Activated CD8-positive, alpha-beta T cell treated with anti-CD3 and anti-CD28 coated beads for 36 hours (primary cell): ENCODE measurements at regions not wholly inside any gene's neighbourhood (a gene's known extent, or its start where the extent isn't known, plus 50 kb on each side); places are given as distances from the start of the nearest gene placed in this dataset.

ENCODE experiments used
- ATAC-seq: fragments of 200-7000 bp; cut with Tn5 transposase; one replicate; pipeline ENCODE4 v1.10.0; 2021; ENCODE audit warnings: mild to moderate bottlenecking, moderate library complexity
- CTCF ChIA-PET: fragments of 350-600 bp; sonication (Branson Sonifier 250); formaldehyde crosslinking; loops from one replicate; lab custom pipeline; 2021; ENCODE audit warnings: antibody characterized with exemption; lab: Charles Lee
- POLR2A ChIA-PET: fragments of 350-600 bp; sonication (Branson Sonifier 250); formaldehyde crosslinking; loops from one replicate; lab custom pipeline; 2021; ENCODE audit warnings: antibody characterized with exemption; lab: Charles Lee
- DNase-seq: peaks from one replicate; pipeline ENCODE4 v3.0.0-alpha.2; 2020
- H3K27ac Mint-ChIP-seq: one replicate; pipeline ENCODE4 v1.8.0; 2021; ENCODE audit warnings: mild to moderate bottlenecking, mixed read lengths
- H3K27me3 Mint-ChIP-seq: one replicate; pipeline ENCODE4 v1.8.0; 2021; ENCODE audit warnings: mixed read lengths
- H3K36me3 Mint-ChIP-seq: one replicate; pipeline ENCODE4 v1.8.0; 2021; ENCODE audit warnings: low read depth, mixed read lengths
- H3K4me1 Mint-ChIP-seq: one replicate; pipeline ENCODE4 v1.8.0; 2021; ENCODE audit warnings: low read depth, mixed read lengths
- H3K4me3 Mint-ChIP-seq: one replicate; pipeline ENCODE4 v1.8.0; 2021; ENCODE audit warnings: mild to moderate bottlenecking, moderate library complexity, mixed read lengths
- H3K9me3 Mint-ChIP-seq: one replicate; pipeline ENCODE4 v1.8.0; 2021; ENCODE audit warnings: mixed read lengths
- CTCF ChIP-seq: fragments of 200-600 bp; IDR thresholded peaks from one replicate; pipeline ENCODE4 v1.8.0; 2022; ENCODE audit warnings: antibody characterized with exemption, mild to moderate bottlenecking
- intact Hi-C: fragments of 100-400 bp; cut with micrococcal nuclease; formaldehyde crosslinking; loops from one replicate; pipeline ENCODE4 v1.10.0; 2022

DNA sequence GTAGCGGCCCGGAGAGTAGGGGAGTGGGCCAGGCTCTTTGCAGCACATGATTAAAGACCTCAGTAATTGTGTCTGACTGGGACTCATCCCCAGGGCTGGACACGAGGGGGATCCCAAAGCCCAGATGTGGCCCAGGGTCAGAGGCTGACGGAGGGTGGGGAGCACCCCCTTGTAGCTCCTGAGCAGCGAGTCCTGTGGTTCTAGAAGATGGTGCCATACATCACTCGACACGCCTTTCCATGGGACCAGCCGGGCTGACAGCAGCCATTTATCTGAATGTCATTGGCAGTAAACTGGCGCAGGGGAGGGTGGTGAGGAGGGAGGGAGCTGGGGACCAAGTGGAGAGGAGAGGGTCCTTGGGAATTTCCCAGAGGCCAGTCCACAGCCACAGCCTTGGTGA, 65.1 kb upstream of the FAM222A start:
- ATAC-seq (no peak), DNase-seq (no peak)
- Mint-ChIP-seq H3K4me3 (no peak overlapping the region), H3K36me3 (no peaks in the 10 kb centered on the region), H3K27ac (no peak overlapping the region), H3K9me3 (no peaks in the 10 kb centered on the region), H3K4me1 (no peaks in the 10 kb centered on the region), H3K27me3 (peaks cover 13% of the 10 kb centered on the region)
- CTCF ChIA-PET, result no interaction called here
- intact Hi-C loops, result no loop called here
- POLR2A ChIA-PET, result no interaction called here
- no peak for TF ChIP-seq CTCF

DNA sequence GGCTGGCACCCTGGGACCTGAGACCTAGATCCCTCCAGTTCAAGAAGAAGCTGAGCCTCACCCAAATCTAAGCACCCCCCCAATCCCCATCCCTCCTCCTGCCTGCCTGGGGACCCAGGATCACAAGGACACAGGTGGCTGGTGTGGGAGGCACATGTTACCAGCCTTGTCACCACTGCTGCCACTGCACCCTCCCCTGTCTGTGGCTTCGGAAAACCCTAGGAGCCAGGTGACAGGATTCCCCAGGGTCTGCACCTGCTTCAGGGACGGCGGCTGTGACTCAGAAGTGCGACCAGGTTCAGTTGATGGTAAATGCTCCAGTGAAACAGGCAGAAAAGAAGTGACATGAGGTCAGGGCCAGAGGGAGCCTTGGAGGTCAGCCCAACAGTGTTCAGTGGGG, 62.8 kb upstream of the FAM222A start:
- no peak overlapping the region for H3K27ac Mint-ChIP-seq
- ATAC-seq, result no peak

DNA sequence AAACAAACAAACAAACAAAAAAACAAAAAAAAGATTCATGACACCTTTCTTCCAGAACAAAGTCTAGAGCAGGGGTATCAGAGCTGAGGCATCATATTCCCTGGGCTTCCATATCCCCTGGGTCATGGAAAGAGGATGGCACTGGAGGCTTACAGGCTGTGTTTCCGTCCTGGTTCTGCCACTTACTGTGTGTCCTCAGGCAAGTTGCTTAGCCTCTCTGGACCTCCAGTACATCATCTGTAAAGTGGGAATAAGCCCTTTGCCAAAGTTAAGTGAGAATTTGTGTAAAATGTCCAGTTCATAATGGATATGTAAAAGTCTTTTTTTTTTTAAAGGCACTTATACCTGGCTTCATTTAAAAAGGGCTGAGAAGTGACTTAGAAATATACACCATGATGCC, 62.0 kb upstream of the FAM222A start:
- ATAC-seq (no peak), DNase-seq (no peak)
- TF ChIP-seq CTCF, result no peak
- Mint-ChIP-seq H3K36me3 (no peaks in the 10 kb centered on the region), H3K4me3 (no peak overlapping the region), H3K27me3 (peaks cover 9% of the 10 kb centered on the region), H3K27ac (no peak overlapping the region), H3K9me3 (no peaks in the 10 kb centered on the region), H3K4me1 (no peaks in the 10 kb centered on the region)
- ChIA-PET POLR2A (no interaction called here), CTCF (no interaction called here)
- intact Hi-C loops, result no loop called here

More for the DNA sequence above, 62.8 kb upstream of the FAM222A start:
- ChIA-PET CTCF (no interaction called here), POLR2A (no interaction called here)
- Mint-ChIP-seq H3K27me3 (peaks cover 13% of the 10 kb centered on the region), H3K9me3 (no peaks in the 10 kb centered on the region), H3K4me3 (no peak overlapping the region), H3K4me1 (no peaks in the 10 kb centered on the region), H3K36me3 (no peaks in the 10 kb centered on the region)
- DNase-seq, result no peak
- no peak for TF ChIP-seq CTCF
- intact Hi-C loops, result no loop called here

DNA sequence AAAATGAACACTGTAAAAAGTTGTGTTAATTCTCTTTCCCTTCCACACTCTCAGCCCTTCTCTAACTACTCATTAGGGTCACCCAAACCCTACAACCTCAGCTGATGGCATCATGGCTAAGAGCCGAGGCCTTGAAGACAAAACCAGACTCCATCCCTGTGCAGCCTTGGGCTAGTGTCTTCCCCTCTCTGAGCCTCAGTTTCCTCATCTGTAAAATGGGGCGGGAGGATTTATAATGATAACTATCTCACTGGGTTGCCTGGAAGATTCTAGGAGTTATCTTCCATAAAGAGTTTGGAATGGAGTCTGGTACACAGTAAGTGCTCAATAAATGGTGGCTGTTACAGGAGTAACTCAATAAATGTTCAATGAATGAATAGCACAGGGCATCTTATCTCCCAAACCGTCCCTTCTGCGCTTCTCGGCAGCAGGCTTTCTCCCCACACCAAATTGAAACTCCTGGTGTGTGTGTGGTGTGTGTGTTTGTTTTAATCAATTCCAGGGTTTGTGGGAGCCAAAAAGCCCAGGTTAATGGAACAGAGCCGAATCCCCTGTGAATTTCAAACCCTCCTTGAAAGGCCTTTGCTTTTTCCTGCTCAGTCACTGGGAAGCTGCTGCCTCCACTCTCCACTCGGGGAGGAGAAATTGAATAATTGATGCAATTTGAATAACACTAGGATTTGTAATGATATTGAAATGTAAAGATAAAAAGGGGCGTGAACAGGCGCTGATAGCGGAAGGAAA, 61.2 kb upstream of the FAM222A start:
- H3K4me1 Mint-ChIP-seq, result no peaks in the 10 kb centered on the region
- no peaks in the 10 kb centered on the region for H3K9me3 Mint-ChIP-seq
- no peak for TF ChIP-seq CTCF
- H3K27me3 Mint-ChIP-seq, result peaks cover 3% of the 10 kb centered on the region
- ChIA-PET POLR2A (no interaction called here), CTCF (no interaction called here)
- no peak for ATAC-seq
- intact Hi-C loops, result no loop called here
- no peak overlapping the region for H3K4me3 Mint-ChIP-seq
- H3K36me3 Mint-ChIP-seq, result no peaks in the 10 kb centered on the region
- DNase-seq, result no peak
- no peak overlapping the region for H3K27ac Mint-ChIP-seq

GRCh38 chr12:109652977-109653264, 60.7 kb upstream of the FAM222A start:
- intact Hi-C loops, result no loop called here
- DNase-seq (no peak), ATAC-seq (no peak)
- ChIA-PET CTCF (no interaction called here), POLR2A (no interaction called here)
- H3K4me1 Mint-ChIP-seq, result no peaks in the 10 kb centered on the region
- no peaks in the 10 kb centered on the region for H3K36me3 Mint-ChIP-seq
- peaks cover 3% of the 10 kb centered on the region for H3K27me3 Mint-ChIP-seq
- H3K4me3 Mint-ChIP-seq, result no peak overlapping the region
- no peak for TF ChIP-seq CTCF
- H3K27ac Mint-ChIP-seq, result no peak overlapping the region
- H3K9me3 Mint-ChIP-seq, result no peaks in the 10 kb centered on the region
